ENCODE measurements at regions not wholly inside any gene's neighbourhood (a gene's known extent, or its start where the extent isn't known, plus 50 kb on each side); places are given as distances from the start of the nearest gene placed in this dataset.

DNA sequence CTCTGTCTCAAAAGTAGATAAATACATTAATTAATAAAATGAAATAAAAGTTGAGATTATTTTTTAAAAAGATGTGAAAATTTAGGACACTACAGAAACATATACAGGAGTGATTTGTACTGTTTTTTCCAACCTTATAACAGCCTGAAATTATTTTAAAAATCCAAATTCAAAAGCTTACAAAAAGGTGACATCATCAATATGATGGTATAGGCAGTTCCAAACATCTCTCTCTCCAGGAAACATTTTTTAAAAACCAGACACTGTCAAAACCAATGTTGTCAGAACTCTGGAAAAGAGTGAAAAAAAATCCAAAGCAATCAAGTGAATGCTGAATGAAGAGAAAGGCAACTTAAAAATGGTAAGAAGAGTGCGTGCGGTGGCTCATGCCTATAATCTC, 76.7 kb downstream of the HHEX start:
- H4K91ac ChIP-seq (replicated peaks; ENCODE audit: insufficient read length, low read length): no peak overlapping the region
- H3K23me2 ChIP-seq (ENCODE audit: low read depth, low read length): no peaks in the 10 kb centered on the region
- H4K8ac ChIP-seq (ENCODE audit: extremely low read depth, insufficient read depth, low read length): no peak overlapping the region
- 94% methylated on average over 2 of the region's 2 CpGs; no CpG with 5 or more reads in 1 of the 2 experiments for WGBS, 2 experiments (ENCODE audit: extremely low coverage in 1 of 2, insufficient coverage in 1 of 2, insufficient read length in 1 of 2, insufficient replicate concordance in 2 of 2, low coverage in 1 of 2, low lambda C conversion rate in 2 of 2, missing lambda C conversion rate in 1 of 2)
- no peaks in the 10 kb centered on the region for H3K4me1 ChIP-seq (replicated peaks in 1 of 4; ENCODE audit: control insufficient read depth in 3 of 4, insufficient read depth in 4 of 4, low read length in 3 of 4)
- no peak overlapping the region for H2BK20ac ChIP-seq (ENCODE audit: low read length)
- no peaks in the 10 kb centered on the region for H3K36me3 ChIP-seq (ENCODE audit: control insufficient read depth in 2 of 4, insufficient read depth in 4 of 4, low read length in 3 of 4)
- H3K4ac ChIP-seq (replicated peaks; ENCODE audit: insufficient read length, low read depth, low read length): no peak overlapping the region
- POLR2A ChIA-PET (ENCODE audit: partially characterized antibody): no interaction called here
- CTCF ChIA-PET (ENCODE audit: partially characterized antibody): interaction anchor here (0.6 to 0.9 kb wide), 2 partner anchors 10 to 224 kb away, joined by 3 read pairs; no protein-coding TSS in a partner anchor
- FAIRE-seq (no peak), DNase-seq (ENCODE audit: low read depth in 1 of 2, low spot score in 2 of 2) (no peak)
- H4K20me1 ChIP-seq (replicated peaks in 1 of 2; ENCODE audit: control insufficient read depth in 1 of 2, insufficient read depth in 2 of 2, low read length in 2 of 2): no peaks in the 10 kb centered on the region
- H3K4me2 ChIP-seq (ENCODE audit: insufficient read depth in 1 of 2, low read depth in 2 of 2, low read length in 2 of 2): no peak overlapping the region
- H4K5ac ChIP-seq (ENCODE audit: insufficient read length, low read depth, low read length): no peak overlapping the region
- H3K79me1 ChIP-seq (ENCODE audit: low read depth, low read length): no peaks in the 10 kb centered on the region
- H2BK12ac ChIP-seq (ENCODE audit: low read depth, low read length): no peak overlapping the region
- H2BK120ac ChIP-seq (replicated peaks; ENCODE audit: low read depth, low read length): no peak overlapping the region
- H3K14ac ChIP-seq (ENCODE audit: insufficient read length): no peak overlapping the region
- H3K56ac ChIP-seq (replicated peaks; ENCODE audit: insufficient read length, low read depth, low read length): no peak overlapping the region
- no peak overlapping the region for H3K23ac ChIP-seq (ENCODE audit: insufficient read length)
- no peaks in the 10 kb centered on the region for H3K27me3 ChIP-seq (replicated peaks in 1 of 4; ENCODE audit: control insufficient read depth in 3 of 4, extremely low read depth in 1 of 4, insufficient read depth in 3 of 4, low read length in 3 of 4)
- H3K27ac ChIP-seq (ENCODE audit: low read depth, low read length): no peak overlapping the region
- no peak overlapping the region for H2BK5ac ChIP-seq (ENCODE audit: low read depth, low read length)
- H3K9ac ChIP-seq (replicated peaks in 1 of 4; ENCODE audit: extremely low read depth in 1 of 4, low read depth in 3 of 4, low read length in 3 of 4): no peak overlapping the region
- H3K79me2 ChIP-seq (ENCODE audit: control insufficient read depth in 1 of 2, insufficient read depth in 2 of 2, low read length in 2 of 2): no peaks in the 10 kb centered on the region
- no peak overlapping the region for H3K18ac ChIP-seq (ENCODE audit: extremely low read depth, low read length)
- no peak overlapping the region for H2AFZ ChIP-seq (ENCODE audit: low read length)
- H3K4me3 ChIP-seq (ENCODE audit: extremely low read depth in 1 of 4, insufficient read depth in 2 of 4, low read depth in 3 of 4, low read length in 4 of 4): no peak overlapping the region
- H3K9me3 ChIP-seq (ENCODE audit: insufficient read depth in 2 of 2, low read depth in 1 of 2, low read length in 1 of 2): no peaks in the 10 kb centered on the region
- no peak overlapping the region for H2BK15ac ChIP-seq (ENCODE audit: low read length)
- H2AK5ac ChIP-seq (ENCODE audit: low read depth, low read length): no peak overlapping the region
- TF ChIP-seq ZNF274 (IDR thresholded peaks at IDR 0.05; ENCODE audit: borderline replicate concordance, extremely low read depth, low read length) (no peak), CBX5 (IDR thresholded peaks at IDR 0.05; ENCODE audit: low read depth, low read length) (no peak), SP1 (IDR thresholded peaks at IDR 0.05; ENCODE audit: low read depth, low read length) (no peak), EGR1 (IDR thresholded peaks at IDR 0.05; ENCODE audit: borderline replicate concordance, low read depth, low read length) (no peak), POLR2AphosphoS5 (IDR thresholded peaks at IDR 0.05; ENCODE audit: low read depth, low read length) (no peak), POU5F1 (IDR thresholded peaks at IDR 0.05; ENCODE audit: low read depth, low read length) (no peak), KDM5A (IDR thresholded peaks at IDR 0.05; ENCODE audit: low read length) (no peak), RBBP5 (IDR thresholded peaks at IDR 0.05; ENCODE audit: borderline replicate concordance, low read depth, low read length) (no peak), NANOG (IDR thresholded peaks at IDR 0.05; ENCODE audit: insufficient read depth, low read depth, low read length, poor library complexity, severe bottlenecking) (no peak), TBP (IDR thresholded peaks at IDR 0.05; ENCODE audit: low read depth, low read length) (no peak), TAF1 (IDR thresholded peaks at IDR 0.05; ENCODE audit: low read depth, low read length) (no peak), RFX5 (IDR thresholded peaks at IDR 0.05; ENCODE audit: borderline replicate concordance, low read depth, low read length) (no peak), HDAC2 (IDR thresholded peaks at IDR 0.05; ENCODE audit: borderline replicate concordance in 1 of 2, low read depth in 2 of 2, low read length in 2 of 2) (no peak)
- TF ChIP-seq, protein P1, sequence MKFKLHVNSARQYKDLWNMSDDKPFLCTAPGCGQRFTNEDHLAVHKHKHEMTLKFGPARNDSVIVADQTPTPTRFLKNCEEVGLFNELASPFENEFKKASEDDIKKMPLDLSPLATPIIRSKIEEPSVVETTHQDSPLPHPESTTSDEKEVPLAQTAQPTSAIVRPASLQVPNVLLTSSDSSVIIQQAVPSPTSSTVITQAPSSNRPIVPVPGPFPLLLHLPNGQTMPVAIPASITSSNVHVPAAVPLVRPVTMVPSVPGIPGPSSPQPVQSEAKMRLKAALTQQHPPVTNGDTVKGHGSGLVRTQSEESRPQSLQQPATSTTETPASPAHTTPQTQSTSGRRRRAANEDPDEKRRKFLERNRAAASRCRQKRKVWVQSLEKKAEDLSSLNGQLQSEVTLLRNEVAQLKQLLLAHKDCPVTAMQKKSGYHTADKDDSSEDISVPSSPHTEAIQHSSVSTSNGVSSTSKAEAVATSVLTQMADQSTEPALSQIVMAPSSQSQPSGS (IDR thresholded peaks at IDR 0.05; ENCODE audit: low read length): no peak

Data from H1 (cell line).